H9 (cell line): ENCODE measurements at regions not wholly inside any gene's neighbourhood (a gene's known extent, or its start where the extent isn't known, plus 50 kb on each side); places are given as distances from the start of the nearest gene placed in this dataset.

Experiments
- DNase-seq: peaks from one replicate; pipeline ENCODE4 v3.0.0-alpha.2; 2017
- H2AFZ ChIP-seq: one replicate; pipeline ENCODE4 v1.6.1; 2013; ENCODE audit warnings: mild to moderate bottlenecking, low read length, control low read depth, moderate library complexity
- H2AK5ac ChIP-seq: 2 replicates; pipeline ENCODE4 v1.6.1; 2013; ENCODE audit warnings: low read length, control low read depth, mixed read lengths; ENCODE audit not compliant: insufficient read length
- H2BK120ac ChIP-seq: one replicate; pipeline ENCODE4 v1.6.1; 2013; ENCODE audit warnings: low read depth, mild to moderate bottlenecking, low read length, control low read depth, inconsistent platforms; ENCODE audit not compliant: poor library complexity, severe bottlenecking
- H2BK12ac ChIP-seq: 2 replicates; pipeline ENCODE4 v1.6.1; 2013; ENCODE audit warnings: low read length, control low read depth, mixed read lengths, low read depth; ENCODE audit not compliant: insufficient read length
- H2BK15ac ChIP-seq: 2 replicates; pipeline ENCODE4 v1.6.1; 2013; ENCODE audit warnings: low read depth, low read length, control low read depth
- H2BK20ac ChIP-seq: one replicate; pipeline ENCODE4 v1.6.1; 2013; ENCODE audit warnings: low read depth, mild to moderate bottlenecking, low read length, control low read depth, inconsistent platforms; ENCODE audit not compliant: poor library complexity, severe bottlenecking
- H2BK5ac ChIP-seq: 2 replicates; pipeline ENCODE4 v1.6.1; 2013; ENCODE audit warnings: low read length, control low read depth, mixed read lengths; ENCODE audit not compliant: insufficient read length
- H3K14ac ChIP-seq: 2 replicates; pipeline ENCODE4 v1.6.1; 2013; ENCODE audit warnings: low read length, control low read depth; ENCODE audit not compliant: insufficient read depth
- H3K18ac ChIP-seq: 2 replicates; pipeline ENCODE4 v1.6.1; 2013; ENCODE audit warnings: low read depth, mild to moderate bottlenecking, mixed read lengths, low read length, control low read depth; ENCODE audit not compliant: insufficient read length
- H3K23ac ChIP-seq: 2 replicates; pipeline ENCODE4 v1.6.1; 2013; ENCODE audit warnings: low read length, control low read depth, mixed read lengths, low read depth; ENCODE audit not compliant: insufficient read length
- H3K23me2 ChIP-seq: 2 replicates; pipeline ENCODE4 v1.6.1; 2013; ENCODE audit warnings: low read depth, mild to moderate bottlenecking, mixed read lengths, low read length, control low read depth; ENCODE audit not compliant: insufficient read length, poor library complexity, severe bottlenecking
- H3K27ac ChIP-seq: 2 replicates; pipeline ENCODE4 v1.5.1; 2013; ENCODE audit warnings: low read length, control low read depth, mixed read lengths, low read depth; ENCODE audit not compliant: insufficient read length
- H3K27me3 ChIP-seq: 2 replicates; pipeline ENCODE4 v1.6.1; 2013; ENCODE audit warnings: low read length, control low read depth, inconsistent platforms; ENCODE audit not compliant: insufficient read depth
- H3K4ac ChIP-seq: 2 replicates; pipeline ENCODE4 v1.6.1; 2013; ENCODE audit warnings: low read depth, mild to moderate bottlenecking, control low read depth, inconsistent platforms, low read length, moderate library complexity
- H3K4me1 ChIP-seq: 2 replicates; pipeline ENCODE4 v1.6.1; 2013; ENCODE audit warnings: low read length, control low read depth, inconsistent platforms; ENCODE audit not compliant: insufficient read depth
- H3K4me2 ChIP-seq: 2 replicates; pipeline ENCODE4 v1.6.1; 2013; ENCODE audit warnings: low read length, control low read depth, mixed read lengths; ENCODE audit not compliant: insufficient read length, insufficient read depth
- H3K56ac ChIP-seq: 2 replicates; pipeline ENCODE4 v1.6.1; 2013; ENCODE audit warnings: low read depth, mild to moderate bottlenecking, mixed read lengths, low read length, control low read depth; ENCODE audit not compliant: insufficient read length
- H3K79me1 ChIP-seq: 2 replicates; pipeline ENCODE4 v1.6.1; 2013; ENCODE audit warnings: low read depth, mild to moderate bottlenecking, moderate library complexity, low read length, control low read depth, inconsistent platforms; ENCODE audit not compliant: insufficient read depth, poor library complexity, severe bottlenecking
- H3K79me2 ChIP-seq: 2 replicates; pipeline ENCODE4 v1.6.1; 2013; ENCODE audit warnings: low read length, control low read depth, inconsistent platforms; ENCODE audit not compliant: insufficient read depth
- H3K9ac ChIP-seq: 2 replicates; pipeline ENCODE4 v1.6.1; 2013; ENCODE audit warnings: low read length, control low read depth, mixed read lengths; ENCODE audit not compliant: insufficient read length; ENCODE audit errors: extremely low read depth
- H3K9me3 ChIP-seq: one replicate; pipeline ENCODE4 v1.6.1; 2013; ENCODE audit warnings: low read depth, low read length, inconsistent platforms; ENCODE audit not compliant: control insufficient read depth
- H3T11ph ChIP-seq: one replicate; pipeline ENCODE4 v1.6.1; 2013; ENCODE audit warnings: mild to moderate bottlenecking, low read length, control low read depth, inconsistent platforms
- H4K20me1 ChIP-seq: one replicate; pipeline ENCODE4 v1.6.1; 2013; ENCODE audit not compliant: control insufficient read depth, insufficient read length, insufficient read depth
- H4K5ac ChIP-seq: 2 replicates; pipeline ENCODE4 v1.6.1; 2013; ENCODE audit warnings: low read depth, mild to moderate bottlenecking, mixed read lengths, low read length, control low read depth; ENCODE audit not compliant: insufficient read length
- H4K8ac ChIP-seq: replicated peaks from 2 replicates; pipeline ENCODE4 v1.6.1; 2013; ENCODE audit warnings: low read length, control low read depth, mixed read lengths, low read depth; ENCODE audit not compliant: insufficient read length
- H4K91ac ChIP-seq: 2 replicates; pipeline ENCODE4 v1.6.1; 2013; ENCODE audit warnings: low read depth, mild to moderate bottlenecking, moderate library complexity, mixed read lengths, low read length, control low read depth; ENCODE audit not compliant: insufficient read length
- H3K27ac Mint-ChIP-seq, 3 experiments: 2 replicates in 2 of 3; 3 replicates in 1 of 3; pipeline ENCODE4 v1.8.0; 2020 to 2021; ENCODE audit warnings: mixed read lengths in 3 of 3, mild to moderate bottlenecking in 1 of 3, moderate library complexity in 1 of 3
- H3K27me3 Mint-ChIP-seq: 2 replicates; pipeline ENCODE4 v1.8.0; 2021; ENCODE audit warnings: low read depth, mild to moderate bottlenecking, moderate library complexity, mixed read lengths
- H3K36me3 Mint-ChIP-seq, 3 experiments: 2 replicates in 2 of 3; 3 replicates in 1 of 3; pipeline ENCODE4 v1.8.0; 2020 to 2021; ENCODE audit warnings: low read depth in 3 of 3, mixed read lengths in 3 of 3; ENCODE audit not compliant: insufficient read depth in 1 of 3
- H3K4me1 Mint-ChIP-seq, 2 experiments: 2 replicates each; pipeline ENCODE4 v1.8.0; 2020; ENCODE audit warnings: mixed read lengths in 2 of 2
- H3K4me3 Mint-ChIP-seq, 2 experiments: 2 replicates in 1 of 2; 3 replicates in 1 of 2; pipeline ENCODE4 v1.8.0; 2020 to 2021; ENCODE audit warnings: mild to moderate bottlenecking in 2 of 2, mixed read lengths in 2 of 2, moderate library complexity in 1 of 2
- H3K9me3 Mint-ChIP-seq, 2 experiments: 2 replicates in 1 of 2; 3 replicates in 1 of 2; pipeline ENCODE4 v1.8.0; 2020; ENCODE audit warnings: mild to moderate bottlenecking in 2 of 2, mixed read lengths in 2 of 2, moderate library complexity in 1 of 2
- CTCF ChIP-seq: fragments of 200-600 bp; sonication (generic); conservative IDR thresholded peaks from 3 replicates; pipeline ENCODE4 v1.8.0; 2021; ENCODE audit warnings: antibody characterized with exemption, mild to moderate bottlenecking
- WGBS: extraction: QIAGEN DNeasy Blood & Tissue Kit; methylation state at CpG from one replicate; pipeline ENCODE4 v1.1.7; 2013; ENCODE audit warnings: missing lambda C conversion rate, low lambda C conversion rate, mixed read lengths; ENCODE audit not compliant: insufficient read length; ENCODE audit errors: extremely low coverage; 5-methylcytosine and 5-hydroxymethylcytosine counted together

GRCh38 chr11:45048313-45048841, 97.7 kb upstream of the TP53I11 start:
- H3K27me3 ChIP-seq = no peaks in the 10 kb centered on the region
- WGBS = no CpG with 5 or more reads among the region's 7 CpGs
- H3K9ac ChIP-seq = no peak overlapping the region
- H3K56ac ChIP-seq = no peak overlapping the region
- H3T11ph ChIP-seq = no peak overlapping the region
- no peak overlapping the region for H2BK15ac ChIP-seq
- no peak overlapping the region for H4K8ac ChIP-seq
- H3K27ac ChIP-seq = no peak overlapping the region
- H2AFZ ChIP-seq = no peak overlapping the region
- H3K79me2 ChIP-seq = no peaks in the 10 kb centered on the region
- no peaks in the 10 kb centered on the region for H4K20me1 ChIP-seq
- H2BK5ac ChIP-seq = no peak overlapping the region
- H3K27ac Mint-ChIP-seq = no peak overlapping the region; a peak in 2 of 7 replicates
- no peak for DNase-seq
- H3K4me1 Mint-ChIP-seq = peaks cover 5 to 19% of the 10 kb centered on the region in 2 experiments
- no peak overlapping the region; the same call in 1 of the 2 replicates for H3K14ac ChIP-seq
- no peak overlapping the region for H2BK12ac ChIP-seq
- H3K27me3 Mint-ChIP-seq = peaks cover 5% of the 10 kb centered on the region
- no peaks in the 10 kb centered on the region for H3K4me1 ChIP-seq
- no peaks in the 10 kb centered on the region for H3K9me3 ChIP-seq
- no peak overlapping the region for H4K91ac ChIP-seq
- H3K9me3 Mint-ChIP-seq = no peaks in the 10 kb centered on the region
- no peak overlapping the region for H3K4me3 Mint-ChIP-seq
- no peak overlapping the region for H3K4me2 ChIP-seq
- no peak overlapping the region for H3K23ac ChIP-seq
- no peak overlapping the region for H3K18ac ChIP-seq
- H3K4ac ChIP-seq = no peak overlapping the region
- H2AK5ac ChIP-seq = no peak overlapping the region
- H3K79me1 ChIP-seq = no peaks in the 10 kb centered on the region
- H2BK20ac ChIP-seq = no peak overlapping the region
- TF ChIP-seq CTCF = no peak
- no peak overlapping the region for H2BK120ac ChIP-seq
- H4K5ac ChIP-seq = no peak overlapping the region
- no peaks in the 10 kb centered on the region for H3K36me3 Mint-ChIP-seq
- H3K23me2 ChIP-seq = no peaks in the 10 kb centered on the region
